OCI-LY7 (cell line): ENCODE measurements at regions not wholly inside any gene's neighbourhood (a gene's known extent, or its start where the extent isn't known, plus 50 kb on each side); places are given as distances from the start of the nearest gene placed in this dataset.

Experiments used
- BruUV-seq: library from RNA; stranded (reverse); fragments of 400-500 nt; replicated peaks from 2 replicates; lab custom pipeline; 2021; lab: Mats Ljungman, UMichigan
- CTCF ChIA-PET: fragments of 300-600 bp; sonication (Branson Sonifier 250); formaldehyde crosslinking; loops from one replicate; lab custom pipeline; 2022; ENCODE audit warnings: antibody characterized with exemption; ENCODE audit not compliant: unreplicated experiment; lab: Charles Lee
- POLR2A ChIA-PET: fragments of 300-600 bp; sonication (Branson Sonifier 250); formaldehyde crosslinking; loops from one replicate; lab custom pipeline; 2022; ENCODE audit warnings: antibody characterized with exemption; lab: Charles Lee
- DNase-seq: peaks from one replicate; pipeline ENCODE4 v3.0.0-alpha.2; 2015; ENCODE audit warnings: low spot score
- H2AFZ ChIP-seq: fragments of 200-600 bp; sonication (generic), shearing (Covaris generic); 2 replicates; pipeline ENCODE4 v1.6.1; 2014; ENCODE audit warnings: mild to moderate bottlenecking, antibody characterized with exemption, low read length, moderate library complexity
- H3K27ac ChIP-seq: fragments of 200-600 bp; sonication (generic); 2 replicates; pipeline ENCODE4 v1.5.1; 2014; ENCODE audit warnings: mixed run types, low read depth, mild to moderate bottlenecking, moderate library complexity, low read length, inconsistent platforms; ENCODE audit not compliant: poor library complexity, severe bottlenecking
- H3K36me3 ChIP-seq: fragments of 200-600 bp; sonication (generic); 2 replicates; pipeline ENCODE4 v1.6.1; 2014; ENCODE audit warnings: mild to moderate bottlenecking, antibody characterized with exemption, low read length, moderate library complexity, mixed read lengths; ENCODE audit not compliant: insufficient read depth
- H3K4me1 ChIP-seq: fragments of 200-600 bp; sonication (generic); 2 replicates; pipeline ENCODE4 v1.5.1; 2014; ENCODE audit warnings: mild to moderate bottlenecking, low read length; ENCODE audit not compliant: insufficient read depth, poor library complexity, severe bottlenecking
- H3K4me2 ChIP-seq: fragments of 200-600 bp; sonication (generic); 2 replicates; pipeline ENCODE4 v1.6.1; 2014; ENCODE audit warnings: mild to moderate bottlenecking, low read length
- H3K4me3 ChIP-seq: fragments of 200-600 bp; sonication (generic); 2 replicates; pipeline ENCODE4 v1.5.1; 2014; ENCODE audit warnings: mild to moderate bottlenecking, low read depth, low read length; ENCODE audit not compliant: poor library complexity, severe bottlenecking
- H3K79me2 ChIP-seq: fragments of 200-600 bp; sonication (generic); 2 replicates; pipeline ENCODE4 v1.6.1; 2016; ENCODE audit warnings: low read depth, mild to moderate bottlenecking, low read length, moderate library complexity, mixed read lengths; ENCODE audit not compliant: insufficient read depth
- H3K9me2 ChIP-seq: fragments of 200-600 bp; sonication (generic); 2 replicates; pipeline ENCODE4 v1.6.1; 2016; ENCODE audit warnings: mild to moderate bottlenecking, low read length, mixed read lengths; ENCODE audit not compliant: insufficient read depth
- H3K9me3 ChIP-seq: fragments of 200-600 bp; sonication (generic); 2 replicates; pipeline ENCODE4 v1.6.1; 2014; ENCODE audit warnings: mild to moderate bottlenecking, mixed run types, low read length, mixed read lengths
- H4K20me1 ChIP-seq: fragments of 200-600 bp; sonication (generic); 2 replicates; pipeline ENCODE4 v1.6.1; 2014; ENCODE audit warnings: mild to moderate bottlenecking, antibody characterized with exemption, low read length, moderate library complexity, mixed read lengths; ENCODE audit not compliant: insufficient read depth
- EZH2phosphoT487 ChIP-seq: fragments of 200-600 bp; sonication (generic); IDR thresholded peaks from 2 replicates; pipeline ENCODE4 v1.6.1; 2018; ENCODE audit warnings: low read depth, borderline replicate concordance, mild to moderate bottlenecking, mixed run types, antibody characterized with exemption, low read length, moderate library complexity, mixed read lengths
- intact Hi-C: fragments of 100-400 bp; cut with micrococcal nuclease; formaldehyde crosslinking; loops from one replicate; pipeline ENCODE4 v1.10.0; 2022; ENCODE audit not compliant: unreplicated experiment
- TF ChIP-seq, protein P1 (sequence below): fragments of 200-600 bp; sonication (generic); conservative IDR thresholded peaks from 2 replicates; pipeline ENCODE4 v1.5.1; 2014; ENCODE audit warnings: mild to moderate bottlenecking, antibody characterized with exemption, low read length, moderate library complexity, mixed read lengths

DNA sequence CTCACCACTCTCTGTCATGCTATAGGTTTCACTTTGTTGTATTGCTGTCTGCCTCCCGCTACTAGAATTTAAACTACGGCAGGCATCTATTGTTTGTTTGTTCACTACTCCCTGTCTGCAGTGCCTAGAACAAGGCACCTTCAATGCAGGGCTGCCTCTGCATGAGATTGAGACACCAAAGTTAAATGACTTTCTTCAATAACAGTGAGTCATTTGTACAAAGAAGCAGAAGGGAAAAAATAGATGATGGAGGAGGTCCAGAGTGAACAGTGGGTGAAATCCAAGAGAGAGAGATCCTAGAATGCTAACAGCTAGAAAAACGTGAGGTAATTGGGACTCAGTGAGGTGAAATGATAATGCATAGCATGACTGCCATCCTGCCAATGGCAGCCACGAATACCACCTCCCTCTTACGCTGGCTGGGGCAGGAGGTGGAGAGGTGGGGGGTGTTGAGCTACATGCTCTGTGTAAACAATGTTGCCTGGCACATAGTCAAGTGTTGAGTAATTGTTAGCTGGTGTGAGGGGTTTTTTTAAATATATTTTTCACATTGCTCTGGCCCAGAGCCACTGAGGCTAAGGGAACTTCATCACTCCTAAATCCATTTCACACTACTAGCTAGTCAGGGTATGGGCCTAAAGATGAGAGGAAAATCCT, 367.6 kb downstream of the RPS29 start:
- no peak overlapping the region for H2AFZ ChIP-seq
- H3K9me3 ChIP-seq = no peaks in the 10 kb centered on the region
- H3K4me1 ChIP-seq = no peaks in the 10 kb centered on the region
- intact Hi-C loops = no loop called here
- TF ChIP-seq, protein P1, sequence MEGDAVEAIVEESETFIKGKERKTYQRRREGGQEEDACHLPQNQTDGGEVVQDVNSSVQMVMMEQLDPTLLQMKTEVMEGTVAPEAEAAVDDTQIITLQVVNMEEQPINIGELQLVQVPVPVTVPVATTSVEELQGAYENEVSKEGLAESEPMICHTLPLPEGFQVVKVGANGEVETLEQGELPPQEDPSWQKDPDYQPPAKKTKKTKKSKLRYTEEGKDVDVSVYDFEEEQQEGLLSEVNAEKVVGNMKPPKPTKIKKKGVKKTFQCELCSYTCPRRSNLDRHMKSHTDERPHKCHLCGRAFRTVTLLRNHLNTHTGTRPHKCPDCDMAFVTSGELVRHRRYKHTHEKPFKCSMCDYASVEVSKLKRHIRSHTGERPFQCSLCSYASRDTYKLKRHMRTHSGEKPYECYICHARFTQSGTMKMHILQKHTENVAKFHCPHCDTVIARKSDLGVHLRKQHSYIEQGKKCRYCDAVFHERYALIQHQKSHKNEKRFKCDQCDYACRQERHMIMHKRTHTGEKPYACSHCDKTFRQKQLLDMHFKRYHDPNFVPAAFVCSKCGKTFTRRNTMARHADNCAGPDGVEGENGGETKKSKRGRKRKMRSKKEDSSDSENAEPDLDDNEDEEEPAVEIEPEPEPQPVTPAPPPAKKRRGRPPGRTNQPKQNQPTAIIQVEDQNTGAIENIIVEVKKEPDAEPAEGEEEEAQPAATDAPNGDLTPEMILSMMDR = no peak
- no peak for TF ChIP-seq EZH2phosphoT487
- H4K20me1 ChIP-seq = no peaks in the 10 kb centered on the region
- no peak for DNase-seq
- H3K4me2 ChIP-seq = no peak overlapping the region
- BruUV-seq = no TSS peak
- H3K79me2 ChIP-seq = no peaks in the 10 kb centered on the region
- CTCF ChIA-PET = interaction anchor here (0.6 kb wide), 1 partner anchor 335 kb away, joined by 3 read pairs; no protein-coding TSS in a partner anchor
- POLR2A ChIA-PET = interaction anchor here (1.2 kb wide), 1 partner anchor 8 kb away, joined by 3 read pairs; no protein-coding TSS in a partner anchor
- no peak overlapping the region for H3K4me3 ChIP-seq
- H3K36me3 ChIP-seq = no peaks in the 10 kb centered on the region
- H3K9me2 ChIP-seq = no peaks in the 10 kb centered on the region
- H3K27ac ChIP-seq = no peak overlapping the region

DNA sequence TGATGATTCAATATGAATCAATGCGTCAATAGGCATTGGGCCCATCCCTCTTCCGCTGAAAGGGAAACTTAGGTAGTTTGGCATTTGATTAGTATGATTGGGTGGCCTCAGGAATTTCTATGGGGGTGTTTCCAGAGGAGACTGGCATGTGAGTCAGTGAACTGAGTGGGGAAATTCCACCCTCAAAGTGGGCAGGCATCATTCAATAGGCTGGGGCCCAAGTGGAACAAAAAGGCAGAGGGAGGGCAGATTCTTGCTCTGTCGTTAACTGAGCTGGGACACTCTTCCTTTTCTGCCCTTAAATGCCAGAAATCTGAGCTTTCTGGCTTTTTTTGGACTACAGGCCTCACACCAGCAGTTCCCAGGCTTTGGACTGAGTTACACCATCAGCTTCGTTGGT, 373.5 kb downstream of the RPS29 start:
- DNase-seq = no peak
- no peak for TF ChIP-seq EZH2phosphoT487
- TF ChIP-seq, protein P1 = no peak
- Histone ChIP-seq H3K36me3 (no peaks in the 10 kb centered on the region), H3K4me2 (no peak overlapping the region), H2AFZ (no peak overlapping the region), H3K9me3 (no peaks in the 10 kb centered on the region), H4K20me1 (no peaks in the 10 kb centered on the region), H3K79me2 (no peaks in the 10 kb centered on the region), H3K4me1 (no peaks in the 10 kb centered on the region), H3K9me2 (no peaks in the 10 kb centered on the region), H3K4me3 (no peak overlapping the region), H3K27ac (no peak overlapping the region)
- POLR2A ChIA-PET = interaction anchor here (0.7 kb wide), 1 partner anchor 1192 kb away, joined by 3 read pairs; no protein-coding TSS in a partner anchor
- no TSS peak for BruUV-seq
- intact Hi-C loops = no loop called here
- CTCF ChIA-PET = no interaction called here

DNA sequence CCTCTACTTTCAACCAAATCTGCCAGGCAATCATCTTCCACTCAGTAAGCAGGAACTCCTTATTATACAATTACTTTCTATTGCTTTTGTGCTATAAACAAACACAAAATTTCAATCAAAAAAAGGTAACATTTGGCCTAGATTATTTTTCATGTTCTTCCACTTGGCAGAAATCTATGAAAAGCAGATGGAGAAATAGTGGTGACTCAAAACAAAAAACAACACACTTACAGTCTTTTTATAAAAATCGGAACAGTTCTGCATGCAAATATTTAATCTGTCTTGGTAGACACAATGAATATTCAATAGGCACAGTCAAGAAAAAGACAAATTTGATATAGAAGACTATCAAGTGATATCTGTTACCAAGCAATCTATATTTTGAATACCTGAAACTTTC, 376.8 kb downstream of the RPS29 start:
- Histone ChIP-seq H3K9me2 (no peaks in the 10 kb centered on the region), H4K20me1 (no peaks in the 10 kb centered on the region), H3K36me3 (no peaks in the 10 kb centered on the region), H2AFZ (no peak overlapping the region), H3K9me3 (no peaks in the 10 kb centered on the region), H3K4me1 (no peaks in the 10 kb centered on the region), H3K27ac (no peak overlapping the region), H3K4me3 (no peak overlapping the region), H3K79me2 (no peaks in the 10 kb centered on the region), H3K4me2 (no peak overlapping the region)
- DNase-seq = no peak
- intact Hi-C loops = no loop called here
- ChIA-PET POLR2A (interaction anchor here (1.0 kb wide), 1 partner anchor 10 kb away, joined by 3 read pairs; no protein-coding TSS in a partner anchor), CTCF (no interaction called here)
- TF ChIP-seq, protein P1 = no peak
- no peak for TF ChIP-seq EZH2phosphoT487
- BruUV-seq = no TSS peak
